ENCODE measurements at regions not wholly inside any gene's neighbourhood (a gene's known extent, or its start where the extent isn't known, plus 50 kb on each side); places are given as distances from the start of the nearest gene placed in this dataset.
A peak's percentile ranks its signal among the peaks of the same experiment; 100 is the strongest.

- DNase-seq (ENCODE audit: low read depth): no peak
These were observed 79.7 kb upstream of the ELOVL6 start for GRCh38 chr4:110278127-110278526.

DNA sequence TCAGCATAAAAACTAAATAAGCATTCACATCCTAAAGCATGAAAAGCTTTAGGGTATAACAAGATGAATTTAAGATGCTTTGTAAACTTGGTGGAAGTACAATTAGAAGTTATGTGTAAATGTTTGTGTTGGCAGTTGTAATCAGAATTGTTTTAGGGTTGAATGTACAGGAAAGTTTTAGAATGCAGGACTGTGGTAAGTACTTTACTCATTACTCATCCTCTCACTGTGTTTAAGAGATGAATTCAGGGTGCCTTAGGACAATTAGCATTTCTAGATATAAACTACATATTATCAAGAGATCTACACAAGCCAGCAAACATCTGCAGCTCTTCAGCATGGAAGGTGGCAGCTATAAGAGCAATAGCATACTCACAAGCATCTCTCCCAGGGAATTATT, 77.5 kb upstream of the ELOVL6 start:
- DNase-seq (ENCODE audit: low read depth): no peak

DNA sequence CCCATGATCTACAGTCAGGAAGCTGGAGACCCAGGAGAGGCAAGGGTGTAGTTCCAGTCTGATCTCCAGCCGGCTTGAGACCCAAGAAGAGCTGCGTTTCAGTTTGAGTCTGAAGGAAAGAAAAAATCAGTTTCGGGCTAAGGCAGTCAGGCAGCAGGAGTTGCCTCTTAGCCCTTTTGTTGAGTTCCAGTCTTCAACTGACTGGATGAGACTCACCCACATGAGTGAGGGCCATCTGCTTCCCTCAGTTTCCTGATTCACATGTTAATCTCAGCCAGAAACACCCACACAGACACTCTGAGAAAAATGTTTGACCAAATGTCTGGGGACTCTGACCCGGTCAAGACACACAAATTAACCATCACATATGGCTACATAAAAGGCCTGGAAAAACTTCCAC, 73.6 kb upstream of the ELOVL6 start:
- DNase-seq (ENCODE audit: low read depth): no peak

- peak; percentile 61 for DNase-seq (ENCODE audit: low read depth)
These were observed 72.2 kb upstream of the ELOVL6 start for GRCh38 chr4:110270492-110271197.

- no peak for DNase-seq (ENCODE audit: low read depth)
These were observed 70.4 kb upstream of the ELOVL6 start for GRCh38 chr4:110268790-110269189.

GRCh38 chr4:110268352-110268751, 69.9 kb upstream of the ELOVL6 start:
- DNase-seq (ENCODE audit: low read depth): no peak

GRCh38 chr4:110266136-110266535, 67.7 kb upstream of the ELOVL6 start:
- DNase-seq (ENCODE audit: low read depth): no peak

- no peak for DNase-seq (ENCODE audit: low read depth)
These were observed 66.6 kb upstream of the ELOVL6 start for GRCh38 chr4:110265001-110265400.

GRCh38 chr4:110260299-110260698, 61.9 kb upstream of the ELOVL6 start:
- no peak for DNase-seq (ENCODE audit: low read depth)

DNA sequence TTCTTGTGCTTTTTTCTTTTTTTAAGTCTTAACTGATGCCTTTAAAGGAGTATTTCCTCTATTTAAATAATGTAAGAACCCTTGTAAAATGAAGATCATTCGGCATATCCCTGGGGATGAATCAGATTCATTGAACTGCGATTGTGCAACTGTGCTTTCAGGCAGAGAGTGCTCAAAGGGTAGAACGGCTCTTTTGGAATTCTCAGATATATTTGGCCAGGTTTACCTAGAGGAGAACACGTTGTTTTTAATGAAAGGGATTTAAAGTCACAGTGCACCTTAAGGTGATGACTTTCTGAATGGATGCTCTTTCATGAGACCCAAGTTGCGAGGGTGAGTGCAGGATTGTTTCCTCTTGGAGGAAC, 51.6 kb upstream of the ELOVL6 start:
- no peak for DNase-seq (ENCODE audit: low read depth)

DNA sequence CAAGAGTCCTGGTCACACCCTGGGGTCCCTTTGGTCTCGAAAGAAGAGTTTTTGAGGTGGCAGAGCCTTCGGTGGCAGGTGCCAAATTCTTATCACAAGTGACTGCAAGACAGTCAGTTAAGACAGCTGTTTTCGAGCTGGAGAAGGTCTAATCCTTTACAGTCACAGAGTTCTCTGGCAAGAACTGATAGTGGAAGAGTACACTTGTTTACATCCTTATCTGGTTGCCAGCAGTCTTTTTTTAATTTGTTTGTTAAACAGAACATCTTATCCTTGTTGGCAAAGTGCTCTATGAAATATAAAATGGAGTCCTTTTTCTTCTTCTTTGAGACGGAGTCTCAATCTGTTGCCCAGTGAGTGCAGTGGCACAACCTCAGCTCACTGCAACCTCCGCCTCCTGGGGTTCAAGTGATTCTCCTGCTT, 50.4 kb upstream of the ELOVL6 start:
- no peak for DNase-seq (ENCODE audit: low read depth)
